Testis (tissue), 2 donors: ENCODE measurements at regions not wholly inside any gene's neighbourhood (a gene's known extent, or its start where the extent isn't known, plus 50 kb on each side); places are given as distances from the start of the nearest gene placed in this dataset.

Experiments
- DNase-seq: peaks from one replicate; pipeline ENCODE4 v3.0.0-alpha.2; 2019
- H3K27ac ChIP-seq, 2 donors: fragments of 200-600 bp; sonication (generic); one replicate each; pipeline ENCODE4 v1.5.1; 2019
- H3K27me3 ChIP-seq: fragments of 200-600 bp; sonication (generic); one replicate; pipeline ENCODE4 v1.5.1; 2019
- H3K36me3 ChIP-seq: fragments of 200-600 bp; sonication (generic); one replicate; pipeline ENCODE4 v1.5.1; 2017; ENCODE audit warnings: low read depth; ENCODE audit errors: missing control alignments
- H3K4me1 ChIP-seq: fragments of 200-600 bp; sonication (generic); one replicate; pipeline ENCODE4 v1.5.1; 2019
- H3K4me3 ChIP-seq, 2 donors: fragments of 200-600 bp; sonication (generic); one replicate each; pipeline ENCODE4 v1.5.1; 2017 to 2019
- H3K9me3 ChIP-seq: fragments of 200-600 bp; sonication (generic); one replicate; pipeline ENCODE4 v1.5.1; 2017
- POLR2A ChIP-seq: fragments of 450-650 bp; IDR thresholded peaks from one replicate; pipeline ENCODE4 v1.6.1; 2017; ENCODE audit warnings: antibody characterized with exemption, mild to moderate bottlenecking, moderate library complexity
- WGBS, 2 donors: methylation state at CpG; one replicate each; pipeline ENCODE4 v1.1.5; 2018; 5-methylcytosine and 5-hydroxymethylcytosine counted together
- intact Hi-C: fragments of 100-400 bp; cut with DNase I; formaldehyde crosslinking; loops from one replicate; pipeline ENCODE4 v1.15.1; 2023; ENCODE audit warnings: low total_unique reads
- TF ChIP-seq, protein P1 (sequence below), 3 experiments: fragments of 450-650 bp in 2 of 3; fragments of 200-600 bp in 1 of 3; sonication (generic) in 1 of 3; IDR thresholded peaks; one replicate each; pipeline ENCODE4 v1.5.1; 2016 to 2019; ENCODE audit warnings: antibody characterized with exemption in 3 of 3, mild to moderate bottlenecking in 2 of 3, moderate library complexity in 1 of 3

DNA sequence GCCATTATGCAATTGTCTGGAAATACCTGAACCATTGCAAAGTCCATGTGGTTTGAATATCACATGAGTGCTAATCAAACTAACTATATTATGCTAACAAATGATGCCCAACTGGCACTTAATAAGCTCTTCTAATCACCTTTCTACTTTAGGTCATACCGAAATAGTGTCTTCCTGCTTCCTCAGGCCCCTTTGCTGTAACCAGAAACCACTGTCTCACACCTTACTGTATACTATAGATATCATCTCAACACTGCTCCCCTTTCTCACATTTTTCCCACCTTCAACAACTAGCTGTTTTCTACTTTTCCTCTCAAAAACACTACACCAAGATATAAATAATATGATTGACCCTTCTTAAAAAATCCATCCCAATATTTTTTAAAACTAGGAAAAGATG, 633.9 kb downstream of the BCL11A start:
- Histone ChIP-seq H3K4me1 (no peaks in the 10 kb centered on the region), H3K4me3 (no peak overlapping the region), H3K9me3 (no peaks in the 10 kb centered on the region), H3K27me3 (no peaks in the 10 kb centered on the region), H3K36me3 (no peaks in the 10 kb centered on the region), H3K27ac (no peak overlapping the region)
- no peak for DNase-seq
- TF ChIP-seq, protein P1, sequence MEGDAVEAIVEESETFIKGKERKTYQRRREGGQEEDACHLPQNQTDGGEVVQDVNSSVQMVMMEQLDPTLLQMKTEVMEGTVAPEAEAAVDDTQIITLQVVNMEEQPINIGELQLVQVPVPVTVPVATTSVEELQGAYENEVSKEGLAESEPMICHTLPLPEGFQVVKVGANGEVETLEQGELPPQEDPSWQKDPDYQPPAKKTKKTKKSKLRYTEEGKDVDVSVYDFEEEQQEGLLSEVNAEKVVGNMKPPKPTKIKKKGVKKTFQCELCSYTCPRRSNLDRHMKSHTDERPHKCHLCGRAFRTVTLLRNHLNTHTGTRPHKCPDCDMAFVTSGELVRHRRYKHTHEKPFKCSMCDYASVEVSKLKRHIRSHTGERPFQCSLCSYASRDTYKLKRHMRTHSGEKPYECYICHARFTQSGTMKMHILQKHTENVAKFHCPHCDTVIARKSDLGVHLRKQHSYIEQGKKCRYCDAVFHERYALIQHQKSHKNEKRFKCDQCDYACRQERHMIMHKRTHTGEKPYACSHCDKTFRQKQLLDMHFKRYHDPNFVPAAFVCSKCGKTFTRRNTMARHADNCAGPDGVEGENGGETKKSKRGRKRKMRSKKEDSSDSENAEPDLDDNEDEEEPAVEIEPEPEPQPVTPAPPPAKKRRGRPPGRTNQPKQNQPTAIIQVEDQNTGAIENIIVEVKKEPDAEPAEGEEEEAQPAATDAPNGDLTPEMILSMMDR (IDR thresholded peaks at IDR 0.05), result no peak
- no peak for TF ChIP-seq POLR2A
- intact Hi-C loops, result no loop called here
- WGBS, 2 donors, result 83 to 84% methylated on average over 1 of the region's 1 CpG

DNA sequence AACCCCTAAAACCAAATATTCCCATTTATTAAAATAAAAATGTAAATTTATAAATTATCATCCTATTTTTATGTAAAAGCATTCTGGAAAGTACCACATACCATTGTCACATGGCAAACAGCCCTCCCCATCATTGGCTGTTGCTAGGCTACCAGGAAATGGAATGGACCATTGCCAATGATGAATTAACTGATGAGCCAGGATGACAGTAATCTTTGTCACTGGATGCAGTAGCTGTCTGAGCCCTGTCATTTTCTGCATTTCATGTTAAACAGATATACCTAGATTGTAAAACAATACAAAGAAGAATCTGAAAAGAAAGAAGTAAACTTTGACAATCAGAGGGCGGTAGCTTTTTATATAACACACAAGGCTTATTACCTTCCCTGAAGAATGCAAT, 641.4 kb downstream of the BCL11A start:
- TF ChIP-seq, protein P1 (IDR thresholded peaks at IDR 0.05), result no peak
- no peak for TF ChIP-seq POLR2A
- no peak overlapping the region for H3K4me3 ChIP-seq
- no peaks in the 10 kb centered on the region for H3K4me1 ChIP-seq
- no peaks in the 10 kb centered on the region for H3K36me3 ChIP-seq
- intact Hi-C loops, result no loop called here
- no peak for DNase-seq
- H3K27ac ChIP-seq, result no peak overlapping the region
- no peaks in the 10 kb centered on the region for H3K9me3 ChIP-seq
- WGBS, 2 donors, result 43 to 90% methylated on average over 1 of the region's 1 CpG
- H3K27me3 ChIP-seq, result no peaks in the 10 kb centered on the region

DNA sequence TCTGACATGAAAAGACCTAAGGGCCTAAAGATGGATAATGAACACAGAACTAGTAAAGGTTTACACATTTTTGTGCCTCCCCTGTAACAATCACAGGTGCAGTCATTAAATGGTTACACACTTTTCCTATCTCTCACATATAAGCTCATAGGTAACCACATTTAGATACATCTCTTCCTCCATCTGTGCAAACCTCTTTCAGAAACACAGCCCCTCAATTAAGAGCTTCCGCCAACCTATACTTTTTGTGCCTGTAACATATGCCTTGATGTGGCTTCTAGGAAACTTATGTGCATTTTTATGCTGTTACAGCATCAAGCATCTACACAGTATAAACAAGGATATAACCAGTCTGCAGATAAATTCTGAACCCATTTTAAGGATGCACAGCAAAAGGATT, 643.3 kb downstream of the BCL11A start:
- no peaks in the 10 kb centered on the region for H3K4me1 ChIP-seq
- H3K9me3 ChIP-seq, result no peaks in the 10 kb centered on the region
- H3K36me3 ChIP-seq, result no peaks in the 10 kb centered on the region
- no peak overlapping the region for H3K4me3 ChIP-seq
- WGBS, 2 donors, result 91 to 100% methylated on average over 1 of the region's 1 CpG
- intact Hi-C loops, result no loop called here
- DNase-seq, result no peak
- no peaks in the 10 kb centered on the region for H3K27me3 ChIP-seq
- H3K27ac ChIP-seq, result no peak overlapping the region
- no peak for TF ChIP-seq POLR2A
- TF ChIP-seq, protein P1 (IDR thresholded peaks at IDR 0.05), result no peak

DNA sequence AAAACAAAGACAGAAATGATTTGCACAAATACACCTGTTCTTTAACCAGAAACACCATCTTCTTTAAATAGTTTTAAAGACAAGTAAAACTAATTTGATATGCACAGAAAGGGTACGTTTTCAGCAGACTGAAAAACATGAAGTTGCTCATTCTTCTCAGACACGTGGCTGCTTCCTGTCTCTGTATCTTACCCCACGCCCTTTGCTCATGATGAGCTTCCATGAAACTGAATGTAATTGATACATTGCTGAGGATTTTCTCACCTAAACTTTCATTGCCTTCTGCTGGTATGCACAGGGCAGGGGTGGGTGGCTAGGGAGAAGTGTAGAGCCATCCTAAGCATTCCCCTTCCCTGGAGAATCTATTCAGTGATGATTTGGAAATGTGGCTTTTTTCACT, 644.3 kb downstream of the BCL11A start:
- no peaks in the 10 kb centered on the region for H3K27me3 ChIP-seq
- DNase-seq, result no peak
- intact Hi-C loops, result no loop called here
- no peaks in the 10 kb centered on the region for H3K9me3 ChIP-seq
- no peak overlapping the region for H3K27ac ChIP-seq
- H3K4me1 ChIP-seq, result no peaks in the 10 kb centered on the region
- TF ChIP-seq, protein P1 (IDR thresholded peaks at IDR 0.05), result no peak
- TF ChIP-seq POLR2A, result no peak
- H3K36me3 ChIP-seq, result no peaks in the 10 kb centered on the region
- 56 to 60% methylated on average over 3 of the region's 3 CpGs for WGBS, 2 donors
- no peak overlapping the region for H3K4me3 ChIP-seq

DNA sequence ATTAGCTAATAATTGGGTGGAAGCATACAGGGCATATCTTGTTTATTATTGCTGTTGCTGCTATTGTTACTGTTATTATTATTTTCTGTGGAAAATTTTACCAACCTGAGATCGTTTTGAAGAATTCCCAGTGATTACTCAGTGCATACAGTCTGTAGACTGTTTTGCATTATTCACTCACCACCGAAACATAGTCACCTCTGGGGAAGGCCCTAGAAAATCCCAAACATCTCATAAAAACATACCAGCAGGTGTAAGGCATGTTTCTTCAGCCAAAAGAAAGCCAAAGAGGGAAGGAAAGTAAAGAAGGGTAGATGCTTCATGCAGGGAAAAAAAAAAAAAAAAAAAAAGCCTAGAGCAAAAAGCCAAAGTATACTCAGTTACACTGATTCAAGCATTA, 647.7 kb downstream of the BCL11A start:
- Histone ChIP-seq H3K4me1 (no peaks in the 10 kb centered on the region), H3K27ac (no peak overlapping the region), H3K27me3 (no peaks in the 10 kb centered on the region), H3K9me3 (no peaks in the 10 kb centered on the region), H3K36me3 (no peaks in the 10 kb centered on the region), H3K4me3 (no peak overlapping the region)
- DNase-seq, result no peak
- TF ChIP-seq, protein P1 (IDR thresholded peaks at IDR 0.05), result no peak
- no peak for TF ChIP-seq POLR2A
- WGBS, 2 donors, result 80 to 91% methylated on average over 2 of the region's 2 CpGs
- intact Hi-C loops, result no loop called here
